GM20000 (cell line): ENCODE measurements at regions not wholly inside any gene's neighbourhood (a gene's known extent, or its start where the extent isn't known, plus 50 kb on each side); places are given as distances from the start of the nearest gene placed in this dataset.
A peak's percentile ranks its signal among the peaks of the same experiment; 100 is the strongest.

Source experiments
- DNase-seq: peaks from one replicate; pipeline ENCODE4 v3.0.0; 2012; ENCODE audit warnings: low spot score
- CTCF ChIP-seq: IDR thresholded peaks from 2 replicates; pipeline ENCODE4 v1.5.1; 2012; ENCODE audit warnings: mild to moderate bottlenecking, control low read depth; ENCODE audit errors: extremely low read depth, missing control alignments

- TF ChIP-seq CTCF, result no peak
- no peak for DNase-seq
These were observed 84.0 kb upstream of the GRPR start for GRCh38 chrX:16039363-16039762.

GRCh38 chrX:16033331-16033730 is 90.0 kb upstream of the GRPR start:
- TF ChIP-seq CTCF, result no peak
- no peak for DNase-seq

GRCh38 chrX:16028576-16028975 is 94.8 kb upstream of the GRPR start:
- TF ChIP-seq CTCF, result no peak

GRCh38 chrX:16023790-16024734 is 99.3 kb upstream of the GRPR start:
- peak; percentile 36 for DNase-seq
- no peak for TF ChIP-seq CTCF

More at GRCh38 chrX:16028576-16028975, 94.8 kb upstream of the GRPR start:
- DNase-seq, result no peak

- DNase-seq, result no peak
- TF ChIP-seq CTCF, result no peak
These were observed 100.7 kb upstream of the GRPR start for GRCh38 chrX:16022580-16023200.

GRCh38 chrX:16018291-16018690 is 105.1 kb upstream of the GRPR start:
- no peak for DNase-seq
- no peak for TF ChIP-seq CTCF

GRCh38 chrX:16014171-16014570 is 109.2 kb upstream of the GRPR start:
- no peak for TF ChIP-seq CTCF

More at GRCh38 chrX:16014171-16014570, 109.2 kb upstream of the GRPR start:
- no peak for DNase-seq
